H1 (cell line): ENCODE measurements at regions not wholly inside any gene's neighbourhood (a gene's known extent, or its start where the extent isn't known, plus 50 kb on each side); places are given as distances from the start of the nearest gene placed in this dataset.

Experiments used
- CTCF ChIA-PET: fragments of 300-600 bp; sonication (Branson Sonifier 250); formaldehyde crosslinking; loops from one replicate; lab custom pipeline; 2021; ENCODE audit not compliant: partially characterized antibody; lab: Charles Lee
- POLR2A ChIA-PET: fragments of 300-600 bp; sonication (Branson Sonifier 250); formaldehyde crosslinking; loops from one replicate; lab custom pipeline; 2021; ENCODE audit warnings: inconsistent platforms; ENCODE audit not compliant: partially characterized antibody; lab: Charles Lee
- DNase-seq, 2 experiments: peaks; one replicate each; pipeline versions ENCODE4 v3.0.0 to v3.0.0-alpha.2; 2010 to 2022; ENCODE audit warnings: low spot score in 2 of 2, low read depth in 1 of 2, mixed read lengths in 1 of 2
- FAIRE-seq: peaks from 2 replicates; lab custom pipeline; 2011; peaks lifted over from hg19 to GRCh38; lab: Jason Lieb, UNC
- H2AFZ ChIP-seq: 2 replicates; pipeline ENCODE4 v1.8.1; 2012; ENCODE audit warnings: low read length, inconsistent platforms
- H2AK5ac ChIP-seq: 2 replicates; pipeline ENCODE4 v1.6.1; 2013; ENCODE audit warnings: low read depth, low read length
- H2BK120ac ChIP-seq: replicated peaks from 2 replicates; pipeline ENCODE3; 2013; ENCODE audit warnings: low read depth, low read length, inconsistent platforms
- H2BK12ac ChIP-seq: 2 replicates; pipeline ENCODE4 v1.6.1; 2013; ENCODE audit warnings: low read depth, low read length
- H2BK15ac ChIP-seq: 2 replicates; pipeline ENCODE4 v1.6.1; 2013; ENCODE audit warnings: low read length
- H2BK20ac ChIP-seq: 2 replicates; pipeline ENCODE4 v1.6.1; 2013; ENCODE audit warnings: low read length
- H2BK5ac ChIP-seq: 2 replicates; pipeline ENCODE4 v1.6.1; 2013; ENCODE audit warnings: low read depth, low read length
- H3K14ac ChIP-seq: 2 replicates; pipeline ENCODE4 v1.6.1; 2013; ENCODE audit warnings: inconsistent platforms; ENCODE audit not compliant: insufficient read length
- H3K18ac ChIP-seq: 2 replicates; pipeline ENCODE4 v1.6.1; 2013; ENCODE audit warnings: low read length; ENCODE audit errors: extremely low read depth
- H3K23ac ChIP-seq: 2 replicates; pipeline ENCODE4 v1.6.1; 2013; ENCODE audit warnings: inconsistent platforms; ENCODE audit not compliant: insufficient read length
- H3K23me2 ChIP-seq: 2 replicates; pipeline ENCODE4 v1.6.1; 2013; ENCODE audit warnings: low read depth, low read length
- H3K27ac ChIP-seq: 2 replicates; pipeline ENCODE4 v1.6.1; 2011; ENCODE audit warnings: low read depth, low read length, inconsistent platforms
- H3K27me3 ChIP-seq, 4 experiments: replicated peaks in 1 of 4; 1 replicate in 1 of 4; 2 replicates in 3 of 4; pipeline versions ENCODE4 v1.6.1 to v1.8.1; 2011 to 2013; ENCODE audit warnings: low read length in 3 of 4, mild to moderate bottlenecking in 3 of 4, inconsistent platforms in 2 of 4, mixed read lengths in 2 of 4, moderate library complexity in 1 of 4; ENCODE audit not compliant: control insufficient read depth in 3 of 4, insufficient read depth in 3 of 4; ENCODE audit errors: extremely low read depth in 1 of 4
- H3K36me3 ChIP-seq, 4 experiments: 2 replicates each; pipeline versions ENCODE4 v1.6.1 to v1.8.1; 2011 to 2013; ENCODE audit warnings: mild to moderate bottlenecking in 4 of 4, low read length in 3 of 4, moderate library complexity in 2 of 4, control low read depth in 1 of 4, inconsistent platforms in 1 of 4; ENCODE audit not compliant: insufficient read depth in 4 of 4, control insufficient read depth in 2 of 4
- H3K4ac ChIP-seq: replicated peaks from 2 replicates; pipeline ENCODE3; 2013; ENCODE audit warnings: low read length, low read depth, mixed read lengths, inconsistent platforms; ENCODE audit not compliant: insufficient read length
- H3K4me1 ChIP-seq, 4 experiments: replicated peaks in 1 of 4; 1 replicate in 1 of 4; 2 replicates in 3 of 4; pipeline versions ENCODE4 v1.6.1 to v1.8.1; 2011 to 2013; ENCODE audit warnings: low read length in 3 of 4, inconsistent platforms in 2 of 4, mixed read lengths in 1 of 4; ENCODE audit not compliant: insufficient read depth in 4 of 4, control insufficient read depth in 3 of 4
- H3K4me2 ChIP-seq, 2 experiments: 2 replicates each; pipeline versions ENCODE4 v1.6.1 to v1.8.1; 2011 to 2013; ENCODE audit warnings: low read depth in 2 of 2, low read length in 2 of 2, control low read depth in 1 of 2, inconsistent platforms in 1 of 2, mild to moderate bottlenecking in 1 of 2; ENCODE audit not compliant: insufficient read depth in 1 of 2
- H3K4me3 ChIP-seq, 4 experiments: fragments of 200-600, 300-600 bp in 1 of 4; sonication (generic), shearing (Covaris generic), sonication (Bioruptor Twin) in 1 of 4; 2 replicates each; pipeline versions ENCODE4 v1.5.1 to v1.8.1; 2011 to 2016; ENCODE audit warnings: low read length in 4 of 4, low read depth in 3 of 4, control low read depth in 2 of 4, inconsistent platforms in 2 of 4, mild to moderate bottlenecking in 2 of 4, mixed read lengths in 1 of 4, moderate library complexity in 1 of 4; ENCODE audit not compliant: insufficient read depth in 2 of 4; ENCODE audit errors: extremely low read depth in 1 of 4
- H3K56ac ChIP-seq: replicated peaks from 2 replicates; pipeline ENCODE3; 2013; ENCODE audit warnings: low read depth, mild to moderate bottlenecking, mixed read lengths, low read length, inconsistent platforms; ENCODE audit not compliant: insufficient read length
- H3K79me1 ChIP-seq: 2 replicates; pipeline ENCODE4 v1.6.1; 2013; ENCODE audit warnings: low read depth, low read length, control low read depth
- H3K79me2 ChIP-seq, 2 experiments: 2 replicates each; pipeline versions ENCODE4 v1.6.1 to v1.8.1; 2012 to 2013; ENCODE audit warnings: low read length in 2 of 2, mild to moderate bottlenecking in 2 of 2, inconsistent platforms in 1 of 2; ENCODE audit not compliant: insufficient read depth in 2 of 2, control insufficient read depth in 1 of 2
- H3K9ac ChIP-seq, 4 experiments: replicated peaks in 1 of 4; 1 replicate in 1 of 4; 2 replicates in 3 of 4; pipeline versions ENCODE4 v1.6.1 to v1.8.1; 2011 to 2013; ENCODE audit warnings: low read depth in 3 of 4, low read length in 3 of 4, control low read depth in 2 of 4, mild to moderate bottlenecking in 2 of 4, moderate library complexity in 2 of 4, inconsistent platforms in 1 of 4; ENCODE audit errors: extremely low read depth in 1 of 4
- H3K9me3 ChIP-seq, 2 experiments: 2 replicates each; pipeline versions ENCODE4 v1.6.1 to v1.8.1; 2012 to 2013; ENCODE audit warnings: mild to moderate bottlenecking in 2 of 2, moderate library complexity in 2 of 2, control low read depth in 1 of 2, inconsistent platforms in 1 of 2, low read depth in 1 of 2, low read length in 1 of 2, mixed read lengths in 1 of 2; ENCODE audit not compliant: insufficient read depth in 2 of 2
- H4K20me1 ChIP-seq, 2 experiments: replicated peaks in 1 of 2; 2 replicates each; pipeline versions ENCODE3 to v1.8.1; 2011 to 2013; ENCODE audit warnings: inconsistent platforms in 2 of 2, low read length in 2 of 2, mild to moderate bottlenecking in 1 of 2; ENCODE audit not compliant: insufficient read depth in 2 of 2, control insufficient read depth in 1 of 2
- H4K5ac ChIP-seq: 2 replicates; pipeline ENCODE4 v1.6.1; 2013; ENCODE audit warnings: low read length, low read depth, mixed read lengths, inconsistent platforms; ENCODE audit not compliant: insufficient read length
- H4K8ac ChIP-seq: 2 replicates; pipeline ENCODE4 v1.8.0; 2013; ENCODE audit warnings: mild to moderate bottlenecking, moderate library complexity, low read length, inconsistent platforms; ENCODE audit not compliant: insufficient read depth; ENCODE audit errors: extremely low read depth
- H4K91ac ChIP-seq: replicated peaks from 2 replicates; pipeline ENCODE3; 2013; ENCODE audit warnings: low read length, mixed read lengths, inconsistent platforms; ENCODE audit not compliant: insufficient read length
- ASH2L ChIP-seq: fragments of 200-600, 300-600 bp; sonication (generic); IDR thresholded peaks from one replicate; pipeline ENCODE4 v1.7.1; 2017; ENCODE audit warnings: low read length
- CBX8 ChIP-seq: fragments of 300-800, 300-1000 bp; sonication (generic); IDR thresholded peaks from 2 replicates; pipeline ENCODE4 v1.7.1; 2016; ENCODE audit warnings: low read depth, low read length, borderline replicate concordance
- EP300 ChIP-seq, 2 experiments: IDR thresholded peaks; 1 replicate in 1 of 2; 2 replicates in 1 of 2; pipeline ENCODE4 v1.6.1; 2011 to 2012; ENCODE audit warnings: low read depth in 2 of 2, low read length in 2 of 2, mild to moderate bottlenecking in 2 of 2, borderline replicate concordance in 1 of 2, inconsistent platforms in 1 of 2, moderate library complexity in 1 of 2
- GABPA ChIP-seq: IDR thresholded peaks from 2 replicates; pipeline ENCODE4 v1.6.1; 2011; ENCODE audit warnings: mild to moderate bottlenecking, low read length, moderate library complexity, borderline replicate concordance; ENCODE audit not compliant: insufficient read depth
- POU5F1 ChIP-seq: IDR thresholded peaks from 2 replicates; pipeline ENCODE4 v1.6.1; 2011; ENCODE audit warnings: low read depth, mild to moderate bottlenecking, low read length, moderate library complexity
- SAP30 ChIP-seq: fragments of 300-600 bp; sonication (generic); IDR thresholded peaks from 2 replicates; pipeline ENCODE4 v1.7.1; 2012; ENCODE audit warnings: low read length, moderate library complexity, mild to moderate bottlenecking, inconsistent platforms; ENCODE audit not compliant: insufficient read depth, insufficient replicate concordance
- SIRT6 ChIP-seq: IDR thresholded peaks from one replicate; pipeline ENCODE4 v1.7.1; 2012; ENCODE audit warnings: low read length, inconsistent platforms
- SIX5 ChIP-seq: IDR thresholded peaks from 2 replicates; pipeline ENCODE4 v1.6.1; 2011; ENCODE audit warnings: mild to moderate bottlenecking, low read depth, low read length
- SRF ChIP-seq: IDR thresholded peaks from 2 replicates; pipeline ENCODE4 v1.6.1; 2011; ENCODE audit warnings: mild to moderate bottlenecking, low read depth, low read length, moderate library complexity
- TBP ChIP-seq: IDR thresholded peaks from 2 replicates; pipeline ENCODE4 v1.6.1; 2011; ENCODE audit warnings: low read depth, low read length, improper control_type of control experiment
- YY1 ChIP-seq: IDR thresholded peaks from 2 replicates; pipeline ENCODE4 v1.6.1; 2011; ENCODE audit warnings: low read depth, mild to moderate bottlenecking, low read length
- WGBS, 2 experiments: shearing (Covaris generic) in 1 of 2; methylation state at CpG; one replicate each; pipeline versions ENCODE4 v1.1.6 to v1.1.7; 2013 to 2015; ENCODE audit warnings: low lambda C conversion rate in 2 of 2, mixed read lengths in 2 of 2, inconsistent platforms in 1 of 2, low coverage in 1 of 2, missing lambda C conversion rate in 1 of 2; ENCODE audit not compliant: insufficient replicate concordance in 2 of 2, insufficient coverage in 1 of 2, insufficient read length in 1 of 2; ENCODE audit errors: extremely low coverage in 1 of 2, missing lambda C conversion rate in 1 of 2; 5-methylcytosine and 5-hydroxymethylcytosine counted together
- TF ChIP-seq, protein P1 (sequence below): IDR thresholded peaks from 2 replicates; pipeline ENCODE4 v1.6.1; 2012; ENCODE audit warnings: inconsistent platforms
- TF ChIP-seq, protein P2 (sequence below): IDR thresholded peaks from 2 replicates; pipeline ENCODE4 v1.6.1; 2011; ENCODE audit warnings: low read depth, mild to moderate bottlenecking, low read length; ENCODE audit not compliant: insufficient read depth

DNA sequence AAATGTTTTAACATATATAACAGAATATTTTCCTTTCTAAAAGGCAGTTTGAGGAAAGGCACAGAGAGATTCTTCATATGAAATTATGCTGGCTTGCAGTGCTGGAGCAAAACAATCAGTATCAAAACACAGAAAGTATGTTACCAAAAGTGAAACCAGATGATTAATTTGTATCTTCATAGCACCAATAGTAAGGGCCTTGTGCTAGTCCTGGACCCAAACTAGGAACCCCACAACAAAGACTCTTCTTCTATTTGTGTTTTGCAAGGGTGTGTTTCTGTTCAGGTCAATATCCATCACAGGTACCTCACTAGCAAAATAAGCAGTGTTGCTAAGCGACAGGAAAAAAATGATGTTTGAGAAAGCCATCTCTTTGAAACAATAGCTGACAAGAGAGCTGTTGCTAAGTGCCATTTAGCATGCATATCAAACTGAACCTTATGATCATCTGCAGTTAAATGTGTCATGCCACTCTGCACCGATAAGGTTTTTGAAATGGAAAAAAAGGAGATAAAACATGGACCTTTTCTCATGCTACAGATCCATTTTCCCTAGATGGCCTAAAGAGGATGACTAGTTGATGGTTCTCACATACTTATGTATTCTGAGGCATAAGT, 196.2 kb upstream of the ALG10 start:
- no peak for DNase-seq
- Histone ChIP-seq H4K20me1 (no peaks in the 10 kb centered on the region), H3K4me3 (no peak overlapping the region), H2BK20ac (no peak overlapping the region), H3K27ac (no peak overlapping the region), H3K79me2 (no peaks in the 10 kb centered on the region), H3K27me3 (no peaks in the 10 kb centered on the region; a peak in 1 of 7 replicates), H2BK5ac (no peak overlapping the region), H2BK12ac (no peak overlapping the region), H3K23ac (no peak overlapping the region), H3K18ac (no peak overlapping the region), H3K4me1 (no peaks in the 10 kb centered on the region), H4K8ac (no peak overlapping the region), H2BK15ac (no peak overlapping the region), H3K14ac (no peak overlapping the region), H2AFZ (no peak overlapping the region), H3K56ac (no peak overlapping the region), H3K9ac (no peak overlapping the region), H3K4ac (no peak overlapping the region), H3K79me1 (no peaks in the 10 kb centered on the region), H3K9me3 (no peaks in the 10 kb centered on the region), H4K91ac (no peak overlapping the region), H2BK120ac (no peak overlapping the region), H3K23me2 (no peaks in the 10 kb centered on the region), H4K5ac (no peak overlapping the region), H3K36me3 (no peaks in the 10 kb centered on the region), H2AK5ac (no peak overlapping the region), H3K4me2 (no peak overlapping the region)
- no peak for FAIRE-seq
- POLR2A ChIA-PET = no interaction called here
- WGBS, 2 experiments = 76% methylated on average over 2 of the region's 2 CpGs; no CpG with 5 or more reads in 1 of the 2 experiments
- CTCF ChIA-PET = interaction anchor here (1.2 kb wide), 1 partner anchor 9 kb away, joined by 4 read pairs; no protein-coding TSS in a partner anchor
- no peak for TF ChIP-seq CBX8
- no peak for TF ChIP-seq GABPA
- no peak for TF ChIP-seq ASH2L
- TF ChIP-seq TBP = no peak
- TF ChIP-seq, protein P1, sequence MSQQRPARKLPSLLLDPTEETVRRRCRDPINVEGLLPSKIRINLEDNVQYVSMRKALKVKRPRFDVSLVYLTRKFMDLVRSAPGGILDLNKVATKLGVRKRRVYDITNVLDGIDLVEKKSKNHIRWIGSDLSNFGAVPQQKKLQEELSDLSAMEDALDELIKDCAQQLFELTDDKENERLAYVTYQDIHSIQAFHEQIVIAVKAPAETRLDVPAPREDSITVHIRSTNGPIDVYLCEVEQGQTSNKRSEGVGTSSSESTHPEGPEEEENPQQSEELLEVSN = no peak
- no peak for TF ChIP-seq POU5F1
- no peak for TF ChIP-seq YY1
- TF ChIP-seq SRF = no peak
- no peak for TF ChIP-seq SIRT6
- TF ChIP-seq, protein P2, sequence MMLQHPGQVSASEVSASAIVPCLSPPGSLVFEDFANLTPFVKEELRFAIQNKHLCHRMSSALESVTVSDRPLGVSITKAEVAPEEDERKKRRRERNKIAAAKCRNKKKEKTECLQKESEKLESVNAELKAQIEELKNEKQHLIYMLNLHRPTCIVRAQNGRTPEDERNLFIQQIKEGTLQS = no peak
- TF ChIP-seq SAP30 = no peak
- no peak for TF ChIP-seq EP300 (IDR thresholded peaks at IDR 0.05; ENCODE audit: borderline replicate concordance in 1 of 2, low read depth in 2 of 2, low read length in 2 of 2)
- no peak for TF ChIP-seq SIX5
